Stimulated activated CD4-positive, alpha-beta T cell treated with anti-CD3 and anti-CD28 coated beads, Interleukin-15, amount 100 ng/mL, for 24 hours (primary cell): ENCODE measurements at regions not wholly inside any gene's neighbourhood (a gene's known extent, or its start where the extent isn't known, plus 50 kb on each side); places are given as distances from the start of the nearest gene placed in this dataset.
"Not testable (repeated sequence)": the region's sequence is repeated elsewhere in the genome, so short reads cannot be mapped to it uniquely, and the experiment has no call there.

Experiments
- DNase-seq: peaks from one replicate; pipeline ENCODE4 v3.0.0-alpha.2; 2020

DNA sequence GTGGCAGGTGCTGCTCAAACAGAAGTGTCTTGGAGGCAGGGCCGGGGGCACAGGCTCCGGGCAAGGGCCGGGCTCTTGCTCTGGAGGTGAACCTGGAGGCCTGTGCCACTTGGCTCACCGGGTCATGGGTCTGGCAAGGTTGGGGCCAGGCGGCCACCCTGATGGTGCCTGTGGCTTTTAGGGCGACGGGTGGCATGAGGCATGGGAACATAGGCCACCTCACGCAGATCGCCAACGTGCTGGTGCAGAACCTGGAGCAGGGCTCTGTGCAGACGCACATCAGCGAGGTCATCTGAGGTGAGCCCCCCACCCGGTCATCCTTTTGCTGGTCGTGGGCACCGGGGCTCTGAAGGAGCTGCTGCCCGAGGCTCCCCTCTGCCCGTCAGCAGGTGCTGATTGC, 202.7 kb downstream of the LIPI start:
- not testable (repeated sequence) for DNase-seq

GRCh38 chr21:14006144-14006543, 204.6 kb downstream of the LIPI start:
- DNase-seq = not testable (repeated sequence)

GRCh38 chr21:13986996-13987958, 223.5 kb downstream of the LIPI start:
- DNase-seq = not testable (repeated sequence)

DNA sequence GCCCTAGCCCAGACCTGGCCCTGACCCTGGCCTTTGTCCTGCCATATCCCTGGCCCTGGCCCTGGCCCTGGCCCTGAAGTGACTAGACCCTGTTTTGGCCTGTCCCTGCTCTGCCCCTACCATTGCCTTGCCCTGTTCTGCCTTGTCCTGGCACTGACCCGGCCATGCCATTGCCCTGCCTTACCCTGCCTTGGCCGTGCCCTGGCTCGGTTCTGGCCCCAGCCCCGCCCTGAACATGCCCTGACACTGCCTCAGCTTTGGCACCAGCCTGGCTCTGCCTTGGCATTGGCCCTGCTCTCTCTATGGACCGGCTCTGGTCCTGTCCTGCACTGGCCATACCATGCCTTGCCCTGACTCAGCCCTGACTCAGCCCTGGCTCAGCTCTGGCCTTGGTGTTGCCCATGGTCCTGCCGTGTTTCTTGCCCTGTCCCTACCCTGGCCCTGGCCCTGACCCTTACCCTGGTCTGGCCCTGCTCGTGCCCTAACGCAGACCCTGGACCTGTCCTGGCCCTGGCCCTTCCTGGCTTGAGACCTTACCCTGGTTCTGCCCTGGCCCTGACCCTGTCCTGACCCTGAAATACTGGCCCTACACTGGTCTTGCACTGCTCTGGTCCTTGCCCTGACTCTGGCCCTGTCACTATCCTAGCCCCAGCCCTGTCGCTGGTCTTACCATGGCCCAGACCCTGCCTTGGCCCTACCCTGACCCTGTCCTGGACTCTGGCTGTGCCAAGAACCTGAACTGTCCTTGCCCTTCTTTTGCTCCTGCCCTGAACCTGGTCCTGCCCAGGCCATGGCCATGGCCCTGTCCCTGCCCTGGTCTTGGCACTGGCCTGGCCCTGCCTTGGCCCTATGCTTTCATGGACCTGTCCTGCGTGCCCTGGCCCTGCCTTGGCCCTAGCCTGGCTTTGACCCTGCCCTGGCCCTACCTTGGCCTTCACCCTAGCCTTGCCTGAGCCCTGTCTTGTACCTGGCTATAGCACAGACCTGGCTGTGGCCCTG, 224.6 kb downstream of the LIPI start:
- DNase-seq = not testable (repeated sequence)

DNA sequence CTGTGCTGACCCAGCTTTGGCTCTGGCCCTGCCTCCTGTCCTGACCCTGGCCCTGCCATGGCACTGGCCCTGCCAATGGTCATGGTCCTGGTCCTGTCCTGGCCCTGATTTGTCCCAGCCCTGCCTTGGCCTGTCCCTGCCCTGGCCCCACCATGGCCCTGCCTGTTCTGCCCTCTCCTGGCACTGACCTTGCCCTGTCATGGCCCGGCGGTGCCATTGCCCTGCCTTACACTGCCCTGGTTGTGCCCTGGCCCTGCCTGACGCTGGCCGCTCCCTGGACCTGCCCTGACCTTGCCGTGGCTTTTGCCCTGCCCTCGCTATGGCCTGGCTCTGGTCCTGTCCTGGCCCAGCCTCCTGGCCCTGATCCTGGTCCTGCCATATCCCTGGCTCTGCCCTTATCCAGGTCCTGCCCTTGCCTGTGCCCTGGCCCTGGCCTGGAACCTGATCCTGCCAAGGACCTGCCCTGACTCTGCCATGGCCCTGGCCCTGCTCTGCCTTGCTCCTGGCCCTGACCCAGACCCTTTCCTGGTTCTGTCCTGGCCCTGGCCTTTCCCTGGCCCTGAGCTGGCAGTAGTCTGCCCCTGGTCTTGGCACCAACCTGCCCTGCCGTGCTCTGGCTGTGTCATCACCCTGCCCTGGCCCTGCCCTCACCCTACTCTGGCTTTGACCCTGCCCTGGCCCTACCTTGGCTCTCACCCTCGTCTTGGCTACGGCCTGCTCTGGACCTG, 225.5 kb downstream of the LIPI start:
- DNase-seq = not testable (repeated sequence)

DNA sequence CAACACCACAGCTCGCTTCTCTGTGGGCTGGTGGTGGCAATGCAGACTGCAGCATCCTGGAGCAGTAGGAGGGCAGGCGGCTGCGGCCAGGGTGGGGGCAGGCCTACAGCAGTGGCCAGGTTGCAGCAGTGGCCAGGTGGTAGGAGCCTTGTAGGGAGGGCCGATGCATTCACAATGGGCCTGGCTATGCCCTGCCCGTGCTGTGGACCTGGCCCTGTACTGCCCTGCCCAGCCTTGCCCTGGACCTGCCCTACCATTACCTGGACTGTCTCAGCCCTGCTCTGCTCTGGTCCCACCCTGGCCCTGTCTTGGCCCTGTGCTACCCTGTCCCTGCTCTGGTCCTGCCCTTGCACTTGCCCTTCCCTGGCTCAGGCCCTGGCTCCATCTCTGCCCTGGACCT, 226.0 kb downstream of the LIPI start:
- DNase-seq = not testable (repeated sequence)

GRCh38 chr21:13981176-13982087, 229.3 kb downstream of the LIPI start:
- DNase-seq = not testable (repeated sequence)

GRCh38 chr21:13980115-13980662, 230.6 kb downstream of the LIPI start:
- peak; percentile 75 for DNase-seq

DNA sequence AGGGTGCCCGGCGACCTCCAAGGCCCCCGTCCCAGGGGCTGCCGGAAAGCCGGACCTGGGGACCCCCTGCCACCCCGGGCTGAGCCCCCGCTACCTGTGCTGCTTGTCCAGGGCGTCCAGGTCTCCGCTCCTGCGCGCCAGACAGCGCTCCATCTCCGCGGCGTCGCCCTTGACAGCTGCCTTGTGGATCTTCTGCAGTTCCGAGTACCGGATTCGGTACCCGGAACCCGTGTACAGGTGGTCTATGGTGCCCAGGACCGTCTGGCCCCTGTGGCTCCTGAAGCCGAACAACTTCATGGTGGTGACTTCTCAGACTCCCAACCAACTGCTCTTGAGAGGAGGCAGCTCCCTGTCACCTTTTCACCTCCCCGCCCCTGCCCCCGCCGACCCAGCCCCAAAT, 231.1 kb downstream of the LIPI start:
- DNase-seq = not testable (repeated sequence)

GRCh38 chr21:13974582-13974981, 236.2 kb downstream of the LIPI start:
- not testable (repeated sequence) for DNase-seq

- DNase-seq = not testable (repeated sequence)
Measured at GRCh38 chr21:13969853-13970252, 240.9 kb downstream of the LIPI start.

DNA sequence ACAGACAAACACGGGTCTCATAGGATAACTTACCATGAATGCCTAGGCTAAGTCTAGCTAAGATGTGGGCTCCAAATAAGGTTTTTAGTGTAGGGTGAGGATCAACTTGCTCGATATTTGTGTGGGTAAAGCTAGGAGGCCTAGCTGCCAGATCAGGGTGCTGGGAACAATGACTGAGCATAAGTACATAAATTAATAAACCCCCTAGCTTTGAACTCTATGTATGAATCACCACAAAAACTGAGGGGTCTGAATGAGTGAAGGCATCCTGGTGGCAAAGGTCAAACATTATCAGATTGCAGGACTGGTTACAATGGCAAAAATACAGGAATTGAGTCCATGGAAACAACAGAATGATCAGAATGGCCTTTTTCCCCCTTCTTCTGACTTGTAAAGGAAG, 241.8 kb downstream of the LIPI start:
- DNase-seq = not testable (repeated sequence)

DNA sequence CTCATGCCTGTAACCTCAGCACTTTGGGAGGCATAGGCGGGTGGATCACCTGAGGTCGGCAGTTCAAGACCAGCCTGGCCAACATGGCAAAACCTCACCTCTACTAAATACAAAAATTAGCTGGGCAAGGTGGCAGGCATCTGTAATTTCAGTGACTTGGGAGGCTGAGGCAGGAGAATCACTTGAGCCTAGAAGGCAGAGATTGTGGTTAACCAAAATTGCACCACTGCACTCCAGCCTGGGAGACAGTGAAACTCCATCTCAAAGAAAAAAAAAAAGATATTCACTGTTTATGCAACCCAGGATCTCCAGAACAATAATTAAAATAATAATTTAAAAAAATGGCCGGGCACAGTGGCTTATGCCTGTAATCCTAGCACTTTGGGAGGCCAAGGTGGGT, 247.5 kb downstream of the LIPI start:
- not testable (repeated sequence) for DNase-seq

- DNase-seq = no peak
Measured at GRCh38 chr21:13937236-13937635, 273.5 kb downstream of the LIPI start.

- not testable (repeated sequence) for DNase-seq
Measured at GRCh38 chr21:13936033-13936937, 274.5 kb downstream of the LIPI start.

GRCh38 chr21:13935396-13936032, 275.2 kb downstream of the LIPI start:
- not testable (repeated sequence) for DNase-seq

GRCh38 chr21:13934887-13935342, 275.8 kb downstream of the LIPI start:
- not testable (repeated sequence) for DNase-seq

GRCh38 chr21:13923175-13923574, 287.6 kb downstream of the LIPI start:
- DNase-seq = not testable (repeated sequence)

- not testable (repeated sequence) for DNase-seq
Measured at GRCh38 chr21:13921455-13921854, 289.3 kb downstream of the LIPI start.
